Mucosa of stomach (tissue), 1 donor: ENCODE measurements at regions not wholly inside any gene's neighbourhood (a gene's known extent, or its start where the extent isn't known, plus 50 kb on each side); places are given as distances from the start of the nearest gene placed in this dataset.

ENCODE experiments used
- H3K27me3 ChIP-seq: one replicate; pipeline ENCODE4 v1.7.0; 2013; ENCODE audit warnings: mild to moderate bottlenecking, low read length; ENCODE audit not compliant: control insufficient read depth, insufficient read depth
- H3K36me3 ChIP-seq: one replicate; pipeline ENCODE4 v1.7.0; 2013; ENCODE audit warnings: low read length; ENCODE audit not compliant: control insufficient read depth, insufficient read depth
- H3K4me1 ChIP-seq: one replicate; pipeline ENCODE4 v1.7.0; 2013; ENCODE audit warnings: mild to moderate bottlenecking, low read length; ENCODE audit not compliant: control insufficient read depth, insufficient read depth
- H3K4me3 ChIP-seq: one replicate; pipeline ENCODE4 v1.7.0; 2013; ENCODE audit warnings: low read length
- H3K9ac ChIP-seq: one replicate; pipeline ENCODE4 v1.7.0; 2013; ENCODE audit warnings: mild to moderate bottlenecking, low read length, moderate library complexity
- H3K9me3 ChIP-seq: one replicate; pipeline ENCODE4 v1.7.0; 2013; ENCODE audit warnings: mild to moderate bottlenecking, low read length, moderate library complexity; ENCODE audit not compliant: control insufficient read depth
- donor health status: Pancreatic carcinoma.

- Histone ChIP-seq H3K27me3 (no peaks in the 10 kb centered on the region), H3K36me3 (no peaks in the 10 kb centered on the region), H3K9me3 (no peaks in the 10 kb centered on the region), H3K9ac (no peak overlapping the region), H3K4me1 (no peaks in the 10 kb centered on the region), H3K4me3 (no peak overlapping the region)
Observed at GRCh38 chr18:78092901-78093300, 843.3 kb downstream of the GALR1 start.

- no peaks in the 10 kb centered on the region for H3K27me3 ChIP-seq
- no peak overlapping the region for H3K4me3 ChIP-seq
- no peaks in the 10 kb centered on the region for H3K4me1 ChIP-seq
- H3K9ac ChIP-seq: no peak overlapping the region
- H3K9me3 ChIP-seq: no peaks in the 10 kb centered on the region
- H3K36me3 ChIP-seq: no peaks in the 10 kb centered on the region
Observed at GRCh38 chr18:78099979-78100588, 850.4 kb downstream of the GALR1 start.

- H3K9me3 ChIP-seq: no peaks in the 10 kb centered on the region
- no peak overlapping the region for H3K9ac ChIP-seq
- no peaks in the 10 kb centered on the region for H3K36me3 ChIP-seq
- H3K27me3 ChIP-seq: no peaks in the 10 kb centered on the region
- no peaks in the 10 kb centered on the region for H3K4me1 ChIP-seq
- no peak overlapping the region for H3K4me3 ChIP-seq
Observed at GRCh38 chr18:78101091-78101490, 851.4 kb downstream of the GALR1 start.

GRCh38 chr18:78102135-78102534, 852.5 kb downstream of the GALR1 start:
- H3K36me3 ChIP-seq: no peaks in the 10 kb centered on the region
- H3K4me1 ChIP-seq: no peaks in the 10 kb centered on the region
- H3K9me3 ChIP-seq: no peaks in the 10 kb centered on the region
- H3K27me3 ChIP-seq: no peaks in the 10 kb centered on the region
- H3K9ac ChIP-seq: no peak overlapping the region
- no peak overlapping the region for H3K4me3 ChIP-seq

GRCh38 chr18:78105611-78106010, 856.0 kb downstream of the GALR1 start:
- Histone ChIP-seq H3K9me3 (no peaks in the 10 kb centered on the region), H3K4me1 (no peaks in the 10 kb centered on the region), H3K27me3 (no peaks in the 10 kb centered on the region), H3K9ac (no peak overlapping the region), H3K36me3 (no peaks in the 10 kb centered on the region), H3K4me3 (no peak overlapping the region)

GRCh38 chr18:78106946-78107345, 857.3 kb downstream of the GALR1 start:
- no peak overlapping the region for H3K4me3 ChIP-seq
- no peaks in the 10 kb centered on the region for H3K36me3 ChIP-seq
- no peaks in the 10 kb centered on the region for H3K4me1 ChIP-seq
- H3K9me3 ChIP-seq: no peaks in the 10 kb centered on the region
- no peak overlapping the region for H3K9ac ChIP-seq
- H3K27me3 ChIP-seq: no peaks in the 10 kb centered on the region

GRCh38 chr18:78107363-78107762, 857.7 kb downstream of the GALR1 start:
- Histone ChIP-seq H3K27me3 (no peaks in the 10 kb centered on the region), H3K9me3 (no peaks in the 10 kb centered on the region), H3K36me3 (no peaks in the 10 kb centered on the region), H3K4me3 (no peak overlapping the region), H3K4me1 (no peaks in the 10 kb centered on the region), H3K9ac (no peak overlapping the region)

GRCh38 chr18:78108554-78108953, 858.9 kb downstream of the GALR1 start:
- no peak overlapping the region for H3K4me3 ChIP-seq
- H3K4me1 ChIP-seq: no peaks in the 10 kb centered on the region
- H3K9me3 ChIP-seq: no peaks in the 10 kb centered on the region
- no peaks in the 10 kb centered on the region for H3K36me3 ChIP-seq
- no peaks in the 10 kb centered on the region for H3K27me3 ChIP-seq
- no peak overlapping the region for H3K9ac ChIP-seq

GRCh38 chr18:78113136-78113939, 863.7 kb downstream of the GALR1 start:
- Histone ChIP-seq H3K4me3 (no peak overlapping the region), H3K27me3 (no peaks in the 10 kb centered on the region), H3K9ac (no peak overlapping the region)

GRCh38 chr18:78113940-78114251, 864.2 kb downstream of the GALR1 start:
- H3K4me1 ChIP-seq: no peaks in the 10 kb centered on the region
- no peak overlapping the region for H3K9ac ChIP-seq
- H3K4me3 ChIP-seq: no peak overlapping the region
- no peaks in the 10 kb centered on the region for H3K9me3 ChIP-seq
- H3K36me3 ChIP-seq: no peaks in the 10 kb centered on the region
- no peaks in the 10 kb centered on the region for H3K27me3 ChIP-seq

More at GRCh38 chr18:78113136-78113939, 863.7 kb downstream of the GALR1 start:
- H3K36me3 ChIP-seq: no peaks in the 10 kb centered on the region
- H3K9me3 ChIP-seq: no peaks in the 10 kb centered on the region
- H3K4me1 ChIP-seq: no peaks in the 10 kb centered on the region

GRCh38 chr18:78115896-78116561, 863.6 kb upstream of the SALL3 start:
- Histone ChIP-seq H3K9me3 (no peaks in the 10 kb centered on the region), H3K4me3 (no peak overlapping the region), H3K9ac (no peak overlapping the region), H3K4me1 (no peaks in the 10 kb centered on the region), H3K27me3 (no peaks in the 10 kb centered on the region), H3K36me3 (no peaks in the 10 kb centered on the region)

- Histone ChIP-seq H3K9ac (no peak overlapping the region), H3K9me3 (no peaks in the 10 kb centered on the region), H3K36me3 (no peaks in the 10 kb centered on the region), H3K4me3 (no peak overlapping the region), H3K4me1 (no peaks in the 10 kb centered on the region), H3K27me3 (no peaks in the 10 kb centered on the region)
Observed at GRCh38 chr18:78123144-78123909, 856.3 kb upstream of the SALL3 start.
